ENCODE measurements at regions not wholly inside any gene's neighbourhood (a gene's known extent, or its start where the extent isn't known, plus 50 kb on each side); places are given as distances from the start of the nearest gene placed in this dataset.
"Not testable (repeated sequence)": the region's sequence is repeated elsewhere in the genome, so short reads cannot be mapped to it uniquely, and the experiment has no call there.

DNA sequence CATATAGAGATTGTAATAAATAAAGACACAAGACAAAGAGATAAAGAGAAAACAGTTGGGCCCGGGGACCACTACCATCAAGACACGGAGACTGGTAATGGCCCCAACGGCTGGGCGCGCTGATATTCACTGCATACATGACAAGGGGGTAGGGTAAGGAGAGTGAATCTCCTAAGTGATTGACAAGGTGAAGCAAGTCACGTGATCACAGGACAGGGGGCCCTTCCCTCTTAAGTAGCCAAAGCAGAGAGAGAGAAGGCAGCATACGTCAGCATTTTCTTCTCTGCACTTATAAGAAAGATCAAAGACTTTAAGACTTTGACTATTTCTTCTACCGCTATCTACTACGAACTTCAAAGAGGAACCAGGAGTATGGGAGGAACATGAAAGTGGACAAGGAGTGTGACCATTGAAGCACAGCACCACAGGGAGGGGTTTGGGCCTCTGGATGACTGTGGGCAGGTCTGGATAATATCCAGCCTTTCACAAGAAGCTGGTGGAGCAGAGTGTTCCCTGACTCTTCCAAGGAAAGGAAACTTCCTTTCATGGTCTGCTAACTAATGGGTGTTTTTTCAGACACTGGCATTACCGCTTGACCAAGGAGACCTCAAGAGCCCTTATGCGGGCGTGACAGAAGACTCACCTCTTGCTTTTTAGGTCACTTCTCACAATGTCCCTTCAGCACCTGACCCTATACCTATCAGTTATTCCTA, 75.6 kb downstream of the MRPL39 start:
- not testable (repeated sequence) for DNase-seq (ENCODE audit: extremely low read depth, low read depth)

- TF ChIP-seq CTCF (IDR thresholded peaks at IDR 0.05; ENCODE audit: low read depth, low read length), result no peak
- no peak for DNase-seq (ENCODE audit: extremely low read depth, low read depth)
Observed at GRCh38 chr21:25528515-25528914, 78.8 kb downstream of the MRPL39 start.

GRCh38 chr21:25518491-25518911, 88.8 kb downstream of the MRPL39 start:
- no peak for DNase-seq (ENCODE audit: extremely low read depth, low read depth)
- no peak for TF ChIP-seq CTCF (IDR thresholded peaks at IDR 0.05; ENCODE audit: low read depth, low read length)

DNA sequence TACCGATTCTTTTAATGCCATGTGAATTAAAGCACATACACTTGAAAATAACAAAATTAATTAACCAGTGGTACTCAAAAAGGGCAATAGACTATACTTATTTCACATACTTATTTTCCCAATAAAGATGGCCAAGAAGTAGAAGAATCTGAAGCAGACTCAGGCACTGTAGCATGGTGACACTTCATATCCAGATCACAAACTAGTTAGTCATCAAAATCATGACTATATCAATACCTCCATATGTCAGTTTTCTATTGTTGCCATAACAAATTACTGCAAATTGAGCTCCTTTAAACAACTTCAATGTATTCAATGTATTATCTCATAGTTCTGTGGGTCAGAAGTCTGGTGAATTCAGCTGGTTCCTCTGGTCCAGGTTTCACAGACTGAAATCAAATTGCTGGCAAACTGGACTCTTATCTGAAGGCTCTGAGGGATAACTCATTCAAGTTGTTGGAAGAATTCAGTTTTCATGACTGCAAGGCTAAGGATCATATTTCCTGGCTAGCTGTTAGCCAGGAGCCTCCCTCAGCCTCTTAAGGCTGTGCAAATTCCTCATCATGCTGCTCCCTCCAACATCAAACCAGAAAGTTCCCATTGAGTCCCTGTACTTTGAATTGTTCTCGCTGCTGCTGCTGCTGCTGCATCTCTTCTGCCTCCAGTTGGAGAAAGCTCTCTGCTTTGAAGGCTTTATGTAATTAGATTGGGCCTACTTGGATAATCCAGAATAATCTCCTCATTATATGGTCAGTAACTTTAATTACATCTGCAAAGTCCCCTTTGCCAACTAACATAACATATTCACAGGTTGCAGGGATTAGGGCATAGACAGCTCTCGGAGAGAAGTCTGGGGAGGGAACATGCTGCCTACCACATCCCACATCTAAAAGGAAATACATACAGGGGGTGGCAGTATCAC, 91.5 kb downstream of the MRPL39 start:
- no peak for TF ChIP-seq CTCF (IDR thresholded peaks at IDR 0.05; ENCODE audit: low read depth, low read length)
- peak; percentile 27 for DNase-seq (ENCODE audit: extremely low read depth, low read depth)

- no peak for TF ChIP-seq CTCF (IDR thresholded peaks at IDR 0.05; ENCODE audit: low read depth, low read length)
- no peak for DNase-seq (ENCODE audit: extremely low read depth, low read depth)
Observed at GRCh38 chr21:25513810-25514209, 93.5 kb downstream of the MRPL39 start.

DNA sequence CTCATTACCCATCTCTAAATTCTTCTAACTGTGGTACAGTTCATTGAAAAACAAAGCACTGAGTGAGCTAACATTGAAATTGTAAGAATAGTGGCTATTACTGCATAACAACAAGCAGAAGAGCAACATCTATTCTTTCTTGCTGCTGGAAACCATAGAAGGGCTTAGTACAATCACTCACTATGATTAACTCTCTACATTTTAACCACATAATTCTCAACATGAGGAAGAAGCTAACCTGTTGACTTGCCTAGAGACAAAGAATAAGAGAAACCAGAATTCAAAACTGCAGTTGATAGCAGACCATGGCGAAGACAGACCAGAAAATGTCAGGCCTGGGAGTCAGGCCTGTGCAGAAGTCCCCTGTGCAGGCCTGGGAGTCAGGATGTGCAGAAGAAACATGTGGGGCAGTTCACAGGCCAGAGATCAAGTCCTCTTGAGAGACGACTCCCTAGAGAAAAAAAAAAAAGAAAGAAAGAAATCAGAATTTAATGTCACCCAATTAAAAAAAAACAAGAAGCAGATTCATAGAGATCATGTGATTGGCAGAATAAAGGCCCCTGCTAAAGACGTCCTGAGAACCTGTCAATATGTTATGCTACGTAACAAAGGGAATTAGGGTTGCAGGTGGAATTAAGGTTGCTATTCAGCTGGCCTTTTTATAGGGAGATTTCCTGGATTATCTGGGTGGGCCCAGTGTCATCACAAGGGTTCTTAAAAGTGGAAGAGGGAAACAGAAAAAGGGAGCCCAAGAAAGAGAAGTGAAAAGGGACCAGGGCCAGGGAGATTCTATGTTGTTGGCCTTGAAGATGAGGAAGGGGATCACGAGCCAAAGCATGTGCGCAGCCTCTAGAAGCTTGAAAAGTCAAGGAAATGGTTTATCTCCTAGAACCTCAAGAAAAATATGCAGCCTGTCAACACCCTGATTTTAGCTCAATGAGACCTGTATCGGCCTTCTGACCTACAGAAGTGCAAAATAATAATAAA, 94.9 kb downstream of the MRPL39 start:
- no peak for DNase-seq (ENCODE audit: extremely low read depth, low read depth)
- TF ChIP-seq CTCF (IDR thresholded peaks at IDR 0.05; ENCODE audit: low read depth, low read length), result no peak

- no peak for DNase-seq (ENCODE audit: extremely low read depth, low read depth)
- no peak for TF ChIP-seq CTCF (IDR thresholded peaks at IDR 0.05; ENCODE audit: low read depth, low read length)
Observed at GRCh38 chr21:25509862-25510261, 97.4 kb downstream of the MRPL39 start.

All from AG09319 (cell line).